ENCODE measurements at regions not wholly inside any gene's neighbourhood (a gene's known extent, or its start where the extent isn't known, plus 50 kb on each side); places are given as distances from the start of the nearest gene placed in this dataset.
"Not testable (repeated sequence)": the region's sequence is repeated elsewhere in the genome, so short reads cannot be mapped to it uniquely, and the experiment has no call there.

GRCh38 chr17:71446645-71447437 is 674.0 kb upstream of the SOX9 start:
- Histone ChIP-seq H3K9me3 (ENCODE audit: low read depth) (no peaks in the 10 kb centered on the region), H2AFZ (no peak overlapping the region), H3K27ac (no peak overlapping the region), H3K4me1 (ENCODE audit: insufficient read depth) (no peaks in the 10 kb centered on the region), H3K36me3 (replicated peaks; ENCODE audit: insufficient read depth, low read depth) (no peaks in the 10 kb centered on the region), H4K20me1 (ENCODE audit: insufficient read depth, poor library complexity, severe bottlenecking) (no peaks in the 10 kb centered on the region), H3K4me2 (no peak overlapping the region), H3K9me2 (replicated peaks; ENCODE audit: insufficient read depth) (no peaks in the 10 kb centered on the region), H3K79me2 (no peaks in the 10 kb centered on the region), H3K27me3 (no peaks in the 10 kb centered on the region), H3K4me3 (no peak overlapping the region)
- DNase-seq (ENCODE audit: low spot score): no peak
- TF ChIP-seq EZH2 (IDR thresholded peaks at IDR 0.05; ENCODE audit: borderline replicate concordance) (no peak), CTCF (IDR thresholded peaks at IDR 0.05; ENCODE audit: poor library complexity) (no peak), EZH2phosphoT487 (IDR thresholded peaks at IDR 0.05; ENCODE audit: low read depth, severe bottlenecking, unreplicated experiment) (no peak)
- 90% methylated on average over 2 of the region's 2 CpGs for WGBS (ENCODE audit: low lambda C conversion rate, missing lambda C conversion rate)

GRCh38 chr17:71447644-71448043 is 673.2 kb upstream of the SOX9 start:
- Histone ChIP-seq H3K9me2 (replicated peaks; ENCODE audit: insufficient read depth) (no peaks in the 10 kb centered on the region), H4K20me1 (ENCODE audit: insufficient read depth, poor library complexity, severe bottlenecking) (no peaks in the 10 kb centered on the region), H3K4me3 (no peak overlapping the region), H3K9me3 (ENCODE audit: low read depth) (no peaks in the 10 kb centered on the region), H3K27ac (no peak overlapping the region), H3K79me2 (no peaks in the 10 kb centered on the region), H2AFZ (no peak overlapping the region), H3K4me1 (ENCODE audit: insufficient read depth) (no peaks in the 10 kb centered on the region), H3K36me3 (replicated peaks; ENCODE audit: insufficient read depth, low read depth) (no peaks in the 10 kb centered on the region), H3K27me3 (no peaks in the 10 kb centered on the region), H3K4me2 (no peak overlapping the region)
- no peak for DNase-seq (ENCODE audit: low spot score)
- TF ChIP-seq EZH2phosphoT487 (IDR thresholded peaks at IDR 0.05; ENCODE audit: low read depth, severe bottlenecking, unreplicated experiment) (no peak), CTCF (IDR thresholded peaks at IDR 0.05; ENCODE audit: poor library complexity) (no peak), EZH2 (IDR thresholded peaks at IDR 0.05; ENCODE audit: borderline replicate concordance) (no peak)
- WGBS (ENCODE audit: low lambda C conversion rate, missing lambda C conversion rate): 64% methylated on average over 3 of the region's 3 CpGs

DNA sequence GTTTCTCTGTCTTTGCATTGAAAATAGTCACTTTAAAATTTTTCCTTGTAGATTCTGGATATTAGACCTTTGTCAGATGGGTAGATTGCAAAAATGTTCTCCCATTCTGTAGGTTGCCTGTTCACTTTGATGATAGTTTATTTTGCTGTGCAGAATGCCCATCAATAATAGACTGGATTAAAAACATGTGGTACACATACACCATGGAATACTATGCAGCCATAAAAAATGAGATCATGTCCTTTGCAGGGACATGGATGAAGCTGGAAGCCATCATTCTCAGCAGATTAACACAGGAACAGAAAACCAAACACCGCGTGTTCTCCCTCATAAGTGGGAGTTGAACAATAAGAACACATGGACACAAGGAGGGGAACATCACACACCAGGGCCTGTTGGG is 670.2 kb upstream of the SOX9 start:
- WGBS (ENCODE audit: low lambda C conversion rate, missing lambda C conversion rate): 37% methylated on average over 2 of the region's 2 CpGs
- H2AFZ ChIP-seq; H3K36me3 ChIP-seq (replicated peaks; ENCODE audit: insufficient read depth, low read depth); H3K27ac ChIP-seq; H4K20me1 ChIP-seq (ENCODE audit: insufficient read depth, poor library complexity, severe bottlenecking); H3K9me2 ChIP-seq (replicated peaks; ENCODE audit: insufficient read depth); H3K4me1 ChIP-seq (ENCODE audit: insufficient read depth); H3K79me2 ChIP-seq; H3K27me3 ChIP-seq; H3K4me3 ChIP-seq; H3K4me2 ChIP-seq; H3K9me3 ChIP-seq (ENCODE audit: low read depth); DNase-seq (ENCODE audit: low spot score): not testable (repeated sequence)

GRCh38 chr17:71453876-71454422 is 666.9 kb upstream of the SOX9 start:
- no peaks in the 10 kb centered on the region for H3K27me3 ChIP-seq
- H3K79me2 ChIP-seq: no peaks in the 10 kb centered on the region
- H3K4me2 ChIP-seq: no peak overlapping the region
- H3K4me1 ChIP-seq (ENCODE audit: insufficient read depth): no peaks in the 10 kb centered on the region
- 86% methylated on average over 4 of the region's 4 CpGs for WGBS (ENCODE audit: low lambda C conversion rate, missing lambda C conversion rate)
- no peak for TF ChIP-seq EZH2phosphoT487 (IDR thresholded peaks at IDR 0.05; ENCODE audit: low read depth, severe bottlenecking, unreplicated experiment)
- TF ChIP-seq CTCF (IDR thresholded peaks at IDR 0.05; ENCODE audit: poor library complexity): no peak
- no peak for TF ChIP-seq EZH2 (IDR thresholded peaks at IDR 0.05; ENCODE audit: borderline replicate concordance)
- H3K9me2 ChIP-seq (replicated peaks; ENCODE audit: insufficient read depth): no peaks in the 10 kb centered on the region
- H3K36me3 ChIP-seq (replicated peaks; ENCODE audit: insufficient read depth, low read depth): no peaks in the 10 kb centered on the region
- no peak for DNase-seq (ENCODE audit: low spot score)
- H3K27ac ChIP-seq: no peak overlapping the region
- no peak overlapping the region for H3K4me3 ChIP-seq
- H2AFZ ChIP-seq: no peak overlapping the region
- H4K20me1 ChIP-seq (ENCODE audit: insufficient read depth, poor library complexity, severe bottlenecking): no peaks in the 10 kb centered on the region
- H3K9me3 ChIP-seq (ENCODE audit: low read depth): no peaks in the 10 kb centered on the region

Measured in hepatocyte (in vitro differentiated cells).